Testis (tissue), 2 donors: ENCODE measurements at regions not wholly inside any gene's neighbourhood (a gene's known extent, or its start where the extent isn't known, plus 50 kb on each side); places are given as distances from the start of the nearest gene placed in this dataset.

Experiments used
- DNase-seq: peaks from one replicate; pipeline ENCODE4 v3.0.0-alpha.2; 2019
- H3K27ac ChIP-seq, 2 donors: fragments of 200-600 bp; sonication (generic); one replicate each; pipeline ENCODE4 v1.5.1; 2019
- H3K27me3 ChIP-seq: fragments of 200-600 bp; sonication (generic); one replicate; pipeline ENCODE4 v1.5.1; 2019
- H3K36me3 ChIP-seq: fragments of 200-600 bp; sonication (generic); one replicate; pipeline ENCODE4 v1.5.1; 2017; ENCODE audit warnings: low read depth; ENCODE audit errors: missing control alignments
- H3K4me1 ChIP-seq: fragments of 200-600 bp; sonication (generic); one replicate; pipeline ENCODE4 v1.5.1; 2019
- H3K4me3 ChIP-seq, 2 donors: fragments of 200-600 bp; sonication (generic); one replicate each; pipeline ENCODE4 v1.5.1; 2017 to 2019
- H3K9me3 ChIP-seq: fragments of 200-600 bp; sonication (generic); one replicate; pipeline ENCODE4 v1.5.1; 2017
- POLR2A ChIP-seq: fragments of 450-650 bp; IDR thresholded peaks from one replicate; pipeline ENCODE4 v1.6.1; 2017; ENCODE audit warnings: antibody characterized with exemption, mild to moderate bottlenecking, moderate library complexity
- whole genome bisulfite sequencing, 2 donors: methylation state at CpG; one replicate each; pipeline ENCODE4 v1.1.5; 2018; 5-methylcytosine and 5-hydroxymethylcytosine counted together
- intact Hi-C: fragments of 100-400 bp; cut with DNase I; formaldehyde crosslinking; loops from one replicate; pipeline ENCODE4 v1.15.1; 2023; ENCODE audit warnings: low total_unique reads
- TF ChIP-seq, protein P1 (sequence below), 3 experiments: fragments of 450-650 bp in 2 of 3; fragments of 200-600 bp in 1 of 3; sonication (generic) in 1 of 3; IDR thresholded peaks; one replicate each; pipeline ENCODE4 v1.5.1; 2016 to 2019; ENCODE audit warnings: antibody characterized with exemption in 3 of 3, mild to moderate bottlenecking in 2 of 3, moderate library complexity in 1 of 3

DNA sequence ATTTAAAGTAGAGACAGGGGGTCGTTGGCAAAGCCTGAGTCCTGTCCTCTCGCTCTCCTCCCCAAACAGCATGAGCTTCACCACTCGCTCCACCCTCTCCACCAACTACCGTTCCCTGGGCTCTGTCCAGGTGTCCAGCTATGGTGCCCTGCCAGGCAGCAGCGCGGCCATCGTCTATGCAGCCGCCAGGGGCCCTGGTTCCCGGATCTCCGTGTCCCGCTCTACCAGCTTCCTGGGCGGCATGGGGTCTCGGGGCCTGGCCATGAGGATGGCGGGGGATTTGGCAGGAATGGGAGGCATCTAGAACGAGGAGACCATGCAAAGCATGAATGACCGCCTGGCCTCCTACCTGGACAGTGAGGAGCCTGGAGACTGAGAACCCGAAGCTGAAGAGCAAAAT is 1117.2 kb upstream of the MIR17HG start:
- 85 to 88% methylated on average over 17 of the region's 17 CpGs for WGBS, 2 donors
- Histone ChIP-seq H3K27me3 (no peaks in the 10 kb centered on the region), H3K27ac (no peak overlapping the region), H3K4me3 (no peak overlapping the region), H3K9me3 (no peaks in the 10 kb centered on the region), H3K36me3 (no peaks in the 10 kb centered on the region), H3K4me1 (no peaks in the 10 kb centered on the region)
- intact Hi-C loops = no loop called here
- no peak for DNase-seq
- TF ChIP-seq, protein P1, sequence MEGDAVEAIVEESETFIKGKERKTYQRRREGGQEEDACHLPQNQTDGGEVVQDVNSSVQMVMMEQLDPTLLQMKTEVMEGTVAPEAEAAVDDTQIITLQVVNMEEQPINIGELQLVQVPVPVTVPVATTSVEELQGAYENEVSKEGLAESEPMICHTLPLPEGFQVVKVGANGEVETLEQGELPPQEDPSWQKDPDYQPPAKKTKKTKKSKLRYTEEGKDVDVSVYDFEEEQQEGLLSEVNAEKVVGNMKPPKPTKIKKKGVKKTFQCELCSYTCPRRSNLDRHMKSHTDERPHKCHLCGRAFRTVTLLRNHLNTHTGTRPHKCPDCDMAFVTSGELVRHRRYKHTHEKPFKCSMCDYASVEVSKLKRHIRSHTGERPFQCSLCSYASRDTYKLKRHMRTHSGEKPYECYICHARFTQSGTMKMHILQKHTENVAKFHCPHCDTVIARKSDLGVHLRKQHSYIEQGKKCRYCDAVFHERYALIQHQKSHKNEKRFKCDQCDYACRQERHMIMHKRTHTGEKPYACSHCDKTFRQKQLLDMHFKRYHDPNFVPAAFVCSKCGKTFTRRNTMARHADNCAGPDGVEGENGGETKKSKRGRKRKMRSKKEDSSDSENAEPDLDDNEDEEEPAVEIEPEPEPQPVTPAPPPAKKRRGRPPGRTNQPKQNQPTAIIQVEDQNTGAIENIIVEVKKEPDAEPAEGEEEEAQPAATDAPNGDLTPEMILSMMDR (IDR thresholded peaks at IDR 0.05) = no peak
- no peak for TF ChIP-seq POLR2A

DNA sequence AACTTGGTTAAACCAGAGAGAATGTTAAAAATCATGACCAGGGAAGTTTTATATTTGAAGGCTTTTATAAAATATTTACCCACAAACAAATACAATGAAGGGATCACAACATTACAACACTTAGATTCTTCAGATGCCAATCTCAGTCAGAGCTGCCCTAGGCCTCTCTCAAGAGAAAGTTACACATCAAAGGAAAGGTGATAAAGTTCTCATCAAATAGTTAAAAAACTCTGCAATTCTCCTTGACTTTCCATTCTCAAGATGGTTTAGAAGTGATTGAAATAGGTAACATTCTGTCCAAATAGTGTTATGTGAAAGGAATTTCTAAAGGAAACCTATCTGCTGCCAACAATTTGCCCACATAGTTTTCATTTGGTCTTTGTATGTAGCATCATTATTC is 1115.2 kb upstream of the MIR17HG start:
- no peaks in the 10 kb centered on the region for H3K4me1 ChIP-seq
- no peaks in the 10 kb centered on the region for H3K36me3 ChIP-seq
- H3K27me3 ChIP-seq = no peaks in the 10 kb centered on the region
- H3K9me3 ChIP-seq = no peaks in the 10 kb centered on the region
- no peak overlapping the region for H3K4me3 ChIP-seq
- intact Hi-C loops = no loop called here
- H3K27ac ChIP-seq = no peak overlapping the region
- no peak for DNase-seq
- no peak for TF ChIP-seq POLR2A
- TF ChIP-seq, protein P1 (IDR thresholded peaks at IDR 0.05) = no peak

DNA sequence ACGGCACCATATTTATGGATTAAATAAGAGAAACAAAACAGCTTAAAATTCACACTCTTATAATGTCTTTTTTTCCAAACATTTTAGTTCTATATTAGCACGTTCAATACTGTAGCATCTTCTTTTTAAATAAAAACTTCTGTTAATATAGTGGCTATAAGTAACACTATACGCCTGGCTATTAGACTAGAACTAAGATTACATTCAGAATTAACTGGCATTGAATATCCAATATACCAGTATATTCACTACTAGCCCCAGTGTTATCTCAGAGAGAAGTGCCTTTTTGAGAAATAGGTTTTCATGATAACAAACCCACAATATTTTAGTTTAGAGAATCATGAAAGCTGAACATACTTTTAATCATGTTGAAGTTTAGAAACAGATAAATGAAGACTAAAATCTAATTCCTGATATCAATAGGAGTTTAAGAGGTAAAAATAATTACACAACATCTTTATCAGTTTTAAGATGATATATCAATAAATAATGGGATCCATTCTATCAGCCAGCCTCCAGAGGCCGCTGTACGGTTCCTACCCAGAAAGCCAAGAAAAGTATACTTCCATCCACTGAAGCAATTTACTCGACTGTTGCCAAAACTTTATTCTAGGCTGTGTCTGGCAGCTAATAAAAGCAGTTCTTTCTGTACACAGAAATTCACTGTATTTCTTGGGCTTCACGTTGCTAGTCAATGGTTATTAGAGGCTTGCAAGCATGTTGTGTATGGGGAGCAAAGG is 1113.4 kb upstream of the MIR17HG start:
- no peak for DNase-seq
- intact Hi-C loops = no loop called here
- no peaks in the 10 kb centered on the region for H3K27me3 ChIP-seq
- no peak overlapping the region for H3K27ac ChIP-seq
- TF ChIP-seq POLR2A = no peak
- TF ChIP-seq, protein P1 (IDR thresholded peaks at IDR 0.05) = no peak
- no peaks in the 10 kb centered on the region for H3K9me3 ChIP-seq
- no peak overlapping the region for H3K4me3 ChIP-seq
- 67 to 71% methylated on average over 7 of the region's 7 CpGs for WGBS, 2 donors
- H3K4me1 ChIP-seq = no peaks in the 10 kb centered on the region
- no peaks in the 10 kb centered on the region for H3K36me3 ChIP-seq

GRCh38 chr13:90237852-90238251 is 1109.6 kb upstream of the MIR17HG start:
- intact Hi-C loops = no loop called here
- no peaks in the 10 kb centered on the region for H3K27me3 ChIP-seq
- H3K4me3 ChIP-seq = no peak overlapping the region
- no peaks in the 10 kb centered on the region for H3K4me1 ChIP-seq
- H3K36me3 ChIP-seq = no peaks in the 10 kb centered on the region
- no peak overlapping the region for H3K27ac ChIP-seq
- no peaks in the 10 kb centered on the region for H3K9me3 ChIP-seq
- DNase-seq = no peak
- TF ChIP-seq, protein P1 (IDR thresholded peaks at IDR 0.05) = no peak
- no peak for TF ChIP-seq POLR2A

DNA sequence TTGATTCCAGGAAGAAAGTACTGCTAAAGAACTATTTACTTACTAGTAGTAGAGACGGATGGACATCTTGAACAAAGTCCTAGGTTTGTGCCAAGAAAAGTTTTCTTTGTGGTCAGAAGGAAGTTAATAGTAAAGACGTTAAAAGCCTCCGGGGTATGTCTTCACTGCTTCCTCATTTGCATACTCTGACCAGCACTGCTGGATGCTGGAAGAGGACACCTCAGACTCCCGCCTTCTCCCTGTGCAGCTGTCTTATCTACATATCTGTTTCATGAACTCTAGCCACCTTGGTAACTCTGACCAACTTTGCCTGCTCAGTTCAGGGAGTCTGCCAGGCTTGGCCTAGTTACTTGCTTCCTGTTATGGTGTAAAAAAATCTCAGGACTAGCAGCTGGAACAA is 1109.1 kb upstream of the MIR17HG start:
- Histone ChIP-seq H3K9me3 (no peaks in the 10 kb centered on the region), H3K27ac (no peak overlapping the region), H3K27me3 (no peaks in the 10 kb centered on the region), H3K36me3 (no peaks in the 10 kb centered on the region), H3K4me3 (no peak overlapping the region), H3K4me1 (no peaks in the 10 kb centered on the region)
- intact Hi-C loops = no loop called here
- WGBS, 2 donors = 50 to 51% methylated on average over 4 of the region's 4 CpGs
- no peak for TF ChIP-seq POLR2A
- TF ChIP-seq, protein P1 (IDR thresholded peaks at IDR 0.05) = no peak
- DNase-seq = no peak
